WTC11 (cell line): ENCODE measurements at regions not wholly inside any gene's neighbourhood (a gene's known extent, or its start where the extent isn't known, plus 50 kb on each side); places are given as distances from the start of the nearest gene placed in this dataset.

Source experiments
- CTCF ChIP-seq: fragments of 200-600 bp; IDR thresholded peaks from 2 replicates; pipeline ENCODE4 v1.8.0; 2022; ENCODE audit warnings: antibody characterized with exemption
- TF ChIP-seq, protein P1 (sequence below): sonication (generic); formaldehyde crosslinking; IDR thresholded peaks from 2 replicates; pipeline ENCODE4 v1.8.1; 2023; ENCODE audit warnings: mild to moderate bottlenecking, moderate library complexity, missing genetic modification reagents

GRCh38 chr4:29320947-29321620, 1399.1 kb upstream of the PCDH7 start:
- TF ChIP-seq CTCF, result no peak
- TF ChIP-seq, protein P1, sequence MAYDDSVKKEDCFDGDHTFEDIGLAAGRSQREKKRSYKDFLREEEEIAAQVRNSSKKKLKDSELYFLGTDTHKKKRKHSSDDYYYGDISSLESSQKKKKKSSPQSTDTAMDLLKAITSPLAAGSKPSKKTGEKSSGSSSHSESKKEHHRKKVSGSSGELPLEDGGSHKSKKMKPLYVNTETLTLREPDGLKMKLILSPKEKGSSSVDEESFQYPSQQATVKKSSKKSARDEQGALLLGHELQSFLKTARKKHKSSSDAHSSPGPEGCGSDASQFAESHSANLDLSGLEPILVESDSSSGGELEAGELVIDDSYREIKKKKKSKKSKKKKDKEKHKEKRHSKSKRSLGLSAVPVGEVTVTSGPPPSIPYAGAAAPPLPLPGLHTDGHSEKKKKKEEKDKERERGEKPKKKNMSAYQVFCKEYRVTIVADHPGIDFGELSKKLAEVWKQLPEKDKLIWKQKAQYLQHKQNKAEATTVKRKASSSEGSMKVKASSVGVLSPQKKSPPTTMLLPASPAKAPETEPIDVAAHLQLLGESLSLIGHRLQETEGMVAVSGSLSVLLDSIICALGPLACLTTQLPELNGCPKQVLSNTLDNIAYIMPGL (CRISPR knock-in tag), result no peak
